ENCODE measurements at regions not wholly inside any gene's neighbourhood (a gene's known extent, or its start where the extent isn't known, plus 50 kb on each side); places are given as distances from the start of the nearest gene placed in this dataset.

GRCh38 chr22:47486569-47487312 lies 724.3 kb downstream of the TBC1D22A start:
- Histone ChIP-seq H3K79me2 (ENCODE audit: control insufficient read depth, insufficient read depth, low read length) (no peaks in the 10 kb centered on the region), H3K4me2 (replicated peaks; ENCODE audit: low read depth, low read length, poor library complexity, severe bottlenecking) (no peak overlapping the region), H3K4me1 (ENCODE audit: control insufficient read depth in 2 of 2, insufficient read depth in 2 of 2, low read length in 2 of 2) (no peaks in the 10 kb centered on the region), H3K36me3 (replicated peaks in 1 of 2; ENCODE audit: control extremely low read depth in 1 of 2, control insufficient read depth in 1 of 2, extremely low read depth in 1 of 2, insufficient read depth in 2 of 2, low read length in 1 of 2) (no peaks in the 10 kb centered on the region), H3K27me3 (replicated peaks in 1 of 4; ENCODE audit: control extremely low read depth in 1 of 4, control insufficient read depth in 3 of 4, insufficient read depth in 4 of 4, low read length in 3 of 4) (no peaks in the 10 kb centered on the region), H4K20me1 (ENCODE audit: control insufficient read depth, insufficient read depth, low read length, poor library complexity, severe bottlenecking) (no peaks in the 10 kb centered on the region), H3K9ac (ENCODE audit: low read length) (no peak overlapping the region), H3K4me3 (ENCODE audit: control extremely low read depth in 1 of 5, extremely low read depth in 1 of 5, insufficient read depth in 1 of 5, low read depth in 2 of 5, low read length in 4 of 5) (no peak overlapping the region), H2AFZ (ENCODE audit: insufficient read depth, low read depth, low read length, poor library complexity, severe bottlenecking) (no peak overlapping the region), H3K9me3 (ENCODE audit: control extremely low read depth in 1 of 3, control insufficient read depth in 2 of 3, insufficient read depth in 1 of 3, low read length in 2 of 3) (peaks cover 0 to 4% (median 0%) of the 10 kb centered on the region in 3 donors), H3K27ac (ENCODE audit: low read length in 2 of 2) (no peak overlapping the region)
- DNase-seq (no peak), ATAC-seq (ENCODE audit: low read depth) (no peak)
- ChIA-PET CTCF (no interaction called here), POLR2A (no interaction called here)
- peaks cover 6% of the 10 kb centered on the region for H3K27me3 Mint-ChIP-seq
- no peak for TF ChIP-seq EZH2 (IDR thresholded peaks at IDR 0.05; ENCODE audit: borderline replicate concordance, insufficient read depth, low read depth, low read length, poor library complexity, severe bottlenecking)
- TF ChIP-seq CTCF (IDR thresholded peaks at IDR 0.05), result no peak
- intact Hi-C loops (cut with micrococcal nuclease), result no loop called here
- no peak overlapping the region for H3K4me3 Mint-ChIP-seq
- WGBS (ENCODE audit: insufficient coverage), result 95% methylated on average over 11 of the region's 15 CpGs
- H3K9me3 Mint-ChIP-seq (ENCODE audit: insufficient read depth), result peaks cover 5% of the 10 kb centered on the region
- H3K27ac Mint-ChIP-seq, result no peak overlapping the region
- no peaks in the 10 kb centered on the region for H3K4me1 Mint-ChIP-seq

GRCh38 chr22:47484960-47485569 lies 722.6 kb downstream of the TBC1D22A start:
- 71% methylated on average over 1 of the region's 4 CpGs for WGBS (ENCODE audit: insufficient coverage)
- no peak overlapping the region for H3K4me3 ChIP-seq (ENCODE audit: control extremely low read depth in 1 of 5, extremely low read depth in 1 of 5, insufficient read depth in 1 of 5, low read depth in 2 of 5, low read length in 4 of 5)
- H4K20me1 ChIP-seq (ENCODE audit: control insufficient read depth, insufficient read depth, low read length, poor library complexity, severe bottlenecking), result no peaks in the 10 kb centered on the region
- H3K27me3 Mint-ChIP-seq, result peaks cover 9% of the 10 kb centered on the region
- H3K27ac Mint-ChIP-seq, result no peak overlapping the region
- H3K9me3 ChIP-seq (ENCODE audit: control extremely low read depth in 1 of 3, control insufficient read depth in 2 of 3, insufficient read depth in 1 of 3, low read length in 2 of 3), result peaks cover 0 to 4% (median 0%) of the 10 kb centered on the region in 3 donors
- intact Hi-C loops (cut with micrococcal nuclease), result no loop called here
- no peaks in the 10 kb centered on the region for H3K27me3 ChIP-seq (replicated peaks in 1 of 4; ENCODE audit: control extremely low read depth in 1 of 4, control insufficient read depth in 3 of 4, insufficient read depth in 4 of 4, low read length in 3 of 4)
- no peaks in the 10 kb centered on the region for H3K4me1 Mint-ChIP-seq
- H3K36me3 ChIP-seq (replicated peaks in 1 of 2; ENCODE audit: control extremely low read depth in 1 of 2, control insufficient read depth in 1 of 2, extremely low read depth in 1 of 2, insufficient read depth in 2 of 2, low read length in 1 of 2), result no peaks in the 10 kb centered on the region
- no peaks in the 10 kb centered on the region for H3K4me1 ChIP-seq (ENCODE audit: control insufficient read depth in 2 of 2, insufficient read depth in 2 of 2, low read length in 2 of 2)
- no peak overlapping the region for H3K4me2 ChIP-seq (replicated peaks; ENCODE audit: low read depth, low read length, poor library complexity, severe bottlenecking)
- H3K9ac ChIP-seq (ENCODE audit: low read length), result no peak overlapping the region
- no peak overlapping the region for H3K27ac ChIP-seq (ENCODE audit: low read length in 2 of 2)
- POLR2A ChIA-PET, result no interaction called here
- CTCF ChIA-PET, result no interaction called here
- ATAC-seq (ENCODE audit: low read depth) (no peak), DNase-seq (no peak)
- no peaks in the 10 kb centered on the region for H3K79me2 ChIP-seq (ENCODE audit: control insufficient read depth, insufficient read depth, low read length)
- TF ChIP-seq EZH2 (IDR thresholded peaks at IDR 0.05; ENCODE audit: borderline replicate concordance, insufficient read depth, low read depth, low read length, poor library complexity, severe bottlenecking), result no peak
- no peak for TF ChIP-seq CTCF (IDR thresholded peaks at IDR 0.05)
- H3K9me3 Mint-ChIP-seq (ENCODE audit: insufficient read depth), result no peaks in the 10 kb centered on the region
- no peak overlapping the region for H2AFZ ChIP-seq (ENCODE audit: insufficient read depth, low read depth, low read length, poor library complexity, severe bottlenecking)
- no peak overlapping the region for H3K4me3 Mint-ChIP-seq
